IMR-90 (cell line): ENCODE measurements at regions not wholly inside any gene's neighbourhood (a gene's known extent, or its start where the extent isn't known, plus 50 kb on each side); places are given as distances from the start of the nearest gene placed in this dataset.

Source experiments
- ATAC-seq: fragments of 200-7000 bp; cut with Tn5 transposase; 2 replicates; pipeline ENCODE4 v1.9.1; 2020; ENCODE audit warnings: low read depth, mild to moderate bottlenecking, moderate library complexity
- BruUV-seq: library from RNA; stranded (reverse); fragments of 400-500 nt; replicated peaks from 2 replicates; lab custom pipeline; 2021; lab: Mats Ljungman, UMichigan
- CTCF ChIA-PET: fragments of 300-600 bp; formaldehyde crosslinking; extraction: SDS; loops from one replicate; lab custom pipeline; 2021; ENCODE audit warnings: antibody characterized with exemption; lab: Yijun Ruan, JAX
- POLR2A ChIA-PET: fragments of 300-600 bp; sonication (Branson Sonifier 250); formaldehyde crosslinking; loops from one replicate; lab custom pipeline; 2022; ENCODE audit warnings: antibody characterized with exemption; ENCODE audit not compliant: unreplicated experiment; lab: Charles Lee
- DNase-seq: peaks from one replicate; pipeline ENCODE4 v3.0.0; 2013
- H2AFZ ChIP-seq: replicated peaks from 2 replicates; pipeline ENCODE3; 2013; ENCODE audit warnings: low read length, mild to moderate bottlenecking; ENCODE audit not compliant: poor library complexity
- H2AK5ac ChIP-seq: 2 replicates; pipeline ENCODE4 v1.6.1; 2013; ENCODE audit warnings: low read depth, low read length, inconsistent platforms
- H2AK9ac ChIP-seq: replicated peaks from 2 replicates; pipeline ENCODE3; 2013; ENCODE audit warnings: mild to moderate bottlenecking, low read depth, low read length, moderate library complexity; ENCODE audit not compliant: poor library complexity
- H2BK120ac ChIP-seq: 2 replicates; pipeline ENCODE4 v1.6.1; 2013; ENCODE audit warnings: low read depth, low read length, inconsistent platforms
- H2BK15ac ChIP-seq: 3 replicates; pipeline ENCODE4 v1.6.1; 2013; ENCODE audit warnings: low read depth, low read length, inconsistent platforms
- H2BK20ac ChIP-seq: 2 replicates; pipeline ENCODE4 v1.6.1; 2013; ENCODE audit warnings: low read depth, mild to moderate bottlenecking, inconsistent platforms, low read length, moderate library complexity
- H2BK5ac ChIP-seq: 2 replicates; pipeline ENCODE4 v1.6.1; 2013; ENCODE audit warnings: mild to moderate bottlenecking, low read depth, low read length, inconsistent platforms; ENCODE audit not compliant: poor library complexity, severe bottlenecking
- H3K14ac ChIP-seq: replicated peaks from 2 replicates; pipeline ENCODE4 v1.6.1; 2013; ENCODE audit warnings: low read depth, low read length, inconsistent platforms
- H3K18ac ChIP-seq: 2 replicates; pipeline ENCODE4 v1.6.1; 2013; ENCODE audit warnings: low read depth, low read length, control low read depth
- H3K23ac ChIP-seq: 2 replicates; pipeline ENCODE4 v1.6.1; 2013; ENCODE audit warnings: low read depth, low read length, inconsistent platforms
- H3K27ac ChIP-seq: 2 replicates; pipeline ENCODE4 v1.5.1; 2013; ENCODE audit warnings: mild to moderate bottlenecking, control low read depth, low read length; ENCODE audit not compliant: insufficient read depth
- H3K27me3 ChIP-seq: 2 replicates; pipeline ENCODE4 v1.6.1; 2013; ENCODE audit warnings: low read length; ENCODE audit not compliant: control insufficient read depth, insufficient read depth
- H3K36me3 ChIP-seq: 2 replicates; pipeline ENCODE4 v1.6.1; 2013; ENCODE audit warnings: low read length, mixed read lengths; ENCODE audit not compliant: control insufficient read depth, insufficient read depth
- H3K4ac ChIP-seq: 2 replicates; pipeline ENCODE4 v1.6.1; 2013; ENCODE audit warnings: low read depth, low read length, inconsistent platforms
- H3K4me1 ChIP-seq: 2 replicates; pipeline ENCODE4 v1.6.1; 2013; ENCODE audit warnings: low read length, mixed read lengths; ENCODE audit not compliant: control insufficient read depth, insufficient read depth
- H3K4me2 ChIP-seq: 2 replicates; pipeline ENCODE4 v1.6.1; 2013; ENCODE audit warnings: low read depth, mild to moderate bottlenecking, control low read depth, low read length, moderate library complexity
- H3K4me3 ChIP-seq: 2 replicates; pipeline ENCODE4 v1.5.1; 2013; ENCODE audit warnings: low read depth, mild to moderate bottlenecking, control low read depth, low read length, moderate library complexity; ENCODE audit not compliant: insufficient read depth
- H3K56ac ChIP-seq: 2 replicates; pipeline ENCODE4 v1.6.1; 2013; ENCODE audit warnings: low read length, inconsistent platforms; ENCODE audit not compliant: insufficient read depth; ENCODE audit errors: extremely low read depth
- H3K79me1 ChIP-seq, 2 experiments: 2 replicates each; pipeline ENCODE4 v1.6.1; 2013; ENCODE audit warnings: low read length in 2 of 2, inconsistent platforms in 1 of 2, low read depth in 1 of 2
- H3K9ac ChIP-seq: 2 replicates; pipeline ENCODE4 v1.6.1; 2013; ENCODE audit warnings: low read depth, low read length, control low read depth
- H3K9me1 ChIP-seq: 2 replicates; pipeline ENCODE4 v1.6.1; 2013; ENCODE audit warnings: low read length, inconsistent platforms; ENCODE audit not compliant: insufficient read depth
- H3K9me3 ChIP-seq: 2 replicates; pipeline ENCODE4 v1.6.1; 2013; ENCODE audit warnings: low read length; ENCODE audit not compliant: control insufficient read depth, insufficient read depth
- H4K20me1 ChIP-seq: 2 replicates; pipeline ENCODE4 v1.6.1; 2013; ENCODE audit warnings: low read length, inconsistent platforms; ENCODE audit not compliant: insufficient read depth
- H4K5ac ChIP-seq: 2 replicates; pipeline ENCODE4 v1.6.1; 2013; ENCODE audit warnings: mild to moderate bottlenecking, low read depth, low read length, control low read depth
- H4K8ac ChIP-seq, 2 experiments: 2 replicates each; pipeline ENCODE4 v1.6.1; 2013; ENCODE audit warnings: low read depth in 2 of 2, low read length in 2 of 2, control low read depth in 1 of 2, inconsistent platforms in 1 of 2
- H4K91ac ChIP-seq: 2 replicates; pipeline ENCODE4 v1.6.1; 2013; ENCODE audit warnings: low read depth, low read length, inconsistent platforms; ENCODE audit not compliant: insufficient read depth
- BHLHE40 ChIP-seq: fragments of 150-350 bp; IDR thresholded peaks from 2 replicates; pipeline ENCODE4 v1.6.1; 2016; ENCODE audit warnings: mild to moderate bottlenecking, low read depth, low read length
- CTCF ChIP-seq: conservative IDR thresholded peaks from 2 replicates; pipeline ENCODE4 v1.5.1; 2012; ENCODE audit warnings: mild to moderate bottlenecking, low read depth, low read length, improper control_type of control experiment
- FOS ChIP-seq: fragments of 150-350 bp; IDR thresholded peaks from 2 replicates; pipeline ENCODE4 v1.6.1; 2016; ENCODE audit warnings: low read depth, low read length
- MXI1 ChIP-seq: IDR thresholded peaks from 2 replicates; pipeline ENCODE4 v1.6.1; 2012; ENCODE audit warnings: low read depth, mild to moderate bottlenecking, low read length, moderate library complexity, borderline replicate concordance
- RFX5 ChIP-seq: IDR thresholded peaks from 2 replicates; pipeline ENCODE4 v1.8.0; 2012; ENCODE audit warnings: low read depth, mild to moderate bottlenecking, low read length, moderate library complexity
- SMC3 ChIP-seq: fragments of 150-350 bp; IDR thresholded peaks from 2 replicates; pipeline ENCODE4 v1.6.1; 2016; ENCODE audit warnings: low read depth, mild to moderate bottlenecking, antibody characterized with exemption, low read length, moderate library complexity
- WGBS, 2 experiments: methylation state at CpG; one replicate each; pipeline versions ENCODE4 v1.1.5 to v1.1.7; 2013; ENCODE audit warnings: missing lambda C conversion rate in 2 of 2; ENCODE audit not compliant: insufficient read length in 1 of 2; ENCODE audit errors: extremely low coverage in 2 of 2; 5-methylcytosine and 5-hydroxymethylcytosine counted together
- dilution Hi-C: fragments of 300-500 bp; cut with HindIII; formaldehyde crosslinking; loops from one replicate; pipeline ENCODE4 v1.14.3; 2018; ENCODE audit warnings: low sequenced_read_pairs; ENCODE audit not compliant: unreplicated experiment
- in situ Hi-C: fragments of 300-500 bp; cut with MboI; formaldehyde crosslinking; loops from 3 replicates; pipeline ENCODE4 v1.14.3; 2019; ENCODE audit warnings: low sequenced_read_pairs, inconsistent platforms, mixed read lengths
- intact Hi-C: fragments of 100-400 bp; cut with micrococcal nuclease; formaldehyde crosslinking; loops from 2 replicates; pipeline ENCODE4 v1.10.0; 2022

GRCh38 chr15:94930960-94931359 is 699.6 kb downstream of the MCTP2 start:
- H3K4ac ChIP-seq, result no peak overlapping the region
- H3K4me1 ChIP-seq, result no peaks in the 10 kb centered on the region
- H4K91ac ChIP-seq, result no peak overlapping the region
- H2AFZ ChIP-seq, result no peak overlapping the region
- no peak overlapping the region for H3K56ac ChIP-seq
- H2BK15ac ChIP-seq, result no peak overlapping the region
- no peak overlapping the region for H3K27ac ChIP-seq
- no peak overlapping the region for H2AK5ac ChIP-seq
- H3K23ac ChIP-seq, result no peak overlapping the region
- H2BK20ac ChIP-seq, result no peak overlapping the region
- H3K4me2 ChIP-seq, result no peak overlapping the region
- no peaks in the 10 kb centered on the region for H3K79me1 ChIP-seq
- no peak for TF ChIP-seq MXI1
- no peak for TF ChIP-seq BHLHE40
- TF ChIP-seq SMC3, result no peak
- no peak for TF ChIP-seq CTCF
- no peak for TF ChIP-seq RFX5
- TF ChIP-seq FOS, result no peak
- H4K20me1 ChIP-seq, result no peaks in the 10 kb centered on the region
- CTCF ChIA-PET, result interaction anchor here (0.7 kb wide), 1 partner anchor 173 kb away, joined by 3 read pairs; no protein-coding TSS in a partner anchor
- H3K9me1 ChIP-seq, result no peaks in the 10 kb centered on the region
- H4K8ac ChIP-seq, result no peak overlapping the region
- no CpG with 5 or more reads among the region's 4 CpGs for WGBS, 2 experiments
- H3K18ac ChIP-seq, result no peak overlapping the region
- no peak overlapping the region for H4K5ac ChIP-seq
- ATAC-seq (no peak), DNase-seq (no peak)
- H2AK9ac ChIP-seq, result no peak overlapping the region
- in situ Hi-C loops (no loop called here), intact Hi-C loops (no loop called here), dilution Hi-C loops (no loop called here)
- no peaks in the 10 kb centered on the region for H3K27me3 ChIP-seq
- H3K9me3 ChIP-seq, result peaks cover 5% of the 10 kb centered on the region
- no TSS peak for BruUV-seq
- H2BK120ac ChIP-seq, result no peak overlapping the region
- no peaks in the 10 kb centered on the region for H3K36me3 ChIP-seq
- no peak overlapping the region for H3K9ac ChIP-seq
- no peak overlapping the region for H3K4me3 ChIP-seq
- POLR2A ChIA-PET, result no interaction called here
- no peak overlapping the region for H3K14ac ChIP-seq
- no peak overlapping the region for H2BK5ac ChIP-seq
